K562 (cell line): ENCODE measurements at regions not wholly inside any gene's neighbourhood (a gene's known extent, or its start where the extent isn't known, plus 50 kb on each side); places are given as distances from the start of the nearest gene placed in this dataset.
"Not testable (repeated sequence)": the region's sequence is repeated elsewhere in the genome, so short reads cannot be mapped to it uniquely, and the experiment has no call there.

Experiments used
- BRD4 ChIP-seq: fragments of 200-600 bp; sonication (generic); IDR thresholded peaks from 2 replicates; pipeline ENCODE4 v1.6.1; 2017; ENCODE audit warnings: inconsistent platforms
- NCOA1 ChIP-seq: fragments of 450-650 bp; IDR thresholded peaks from 2 replicates; pipeline ENCODE4 v1.6.1; 2016; ENCODE audit warnings: low read depth
- ZBTB34 ChIP-seq: fragments of 250-450 bp; sonication (Bioruptor Pico); IDR thresholded peaks from 2 replicates; pipeline ENCODE4 v1.8.0; 2021; ENCODE audit warnings: mild to moderate bottlenecking, moderate library complexity
- ZNF24 ChIP-seq: fragments of 450-650 bp; IDR thresholded peaks from 2 replicates; pipeline ENCODE4 v1.6.1; 2016
- TF ChIP-seq, protein P1 (sequence below): sonication (generic); formaldehyde crosslinking; IDR thresholded peaks from 2 replicates; pipeline ENCODE4 v1.5.0; 2020; ENCODE audit warnings: missing genetic modification reagents

DNA sequence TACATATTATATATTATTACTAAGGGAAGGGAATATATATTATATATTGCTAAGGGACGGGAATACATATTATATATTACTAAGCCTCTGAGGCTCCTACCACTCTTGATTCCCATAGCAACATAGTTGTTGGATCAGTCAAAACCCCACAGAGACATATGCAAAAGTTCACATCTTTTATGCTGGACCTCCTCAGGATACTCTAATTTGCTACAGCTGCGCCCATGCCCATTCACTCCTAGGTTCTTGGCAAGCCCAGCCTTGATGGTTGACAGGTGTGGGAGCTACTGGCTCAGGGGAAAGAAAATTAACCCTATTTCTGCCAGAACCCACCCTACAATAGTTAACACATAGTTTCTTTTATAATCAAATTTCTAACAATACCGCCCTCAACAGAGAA is 752.2 kb downstream of the TTLL7 start:
- TF ChIP-seq, protein P1, sequence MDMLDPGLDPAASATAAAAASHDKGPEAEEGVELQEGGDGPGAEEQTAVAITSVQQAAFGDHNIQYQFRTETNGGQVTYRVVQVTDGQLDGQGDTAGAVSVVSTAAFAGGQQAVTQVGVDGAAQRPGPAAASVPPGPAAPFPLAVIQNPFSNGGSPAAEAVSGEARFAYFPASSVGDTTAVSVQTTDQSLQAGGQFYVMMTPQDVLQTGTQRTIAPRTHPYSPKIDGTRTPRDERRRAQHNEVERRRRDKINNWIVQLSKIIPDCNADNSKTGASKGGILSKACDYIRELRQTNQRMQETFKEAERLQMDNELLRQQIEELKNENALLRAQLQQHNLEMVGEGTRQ (CRISPR knock-in tag), result not testable (repeated sequence)
- not testable (repeated sequence) for TF ChIP-seq NCOA1; BRD4; ZNF24; ZBTB34 (CRISPR knock-in tag)
